ENCODE measurements at regions not wholly inside any gene's neighbourhood (a gene's known extent, or its start where the extent isn't known, plus 50 kb on each side); places are given as distances from the start of the nearest gene placed in this dataset.

DNA sequence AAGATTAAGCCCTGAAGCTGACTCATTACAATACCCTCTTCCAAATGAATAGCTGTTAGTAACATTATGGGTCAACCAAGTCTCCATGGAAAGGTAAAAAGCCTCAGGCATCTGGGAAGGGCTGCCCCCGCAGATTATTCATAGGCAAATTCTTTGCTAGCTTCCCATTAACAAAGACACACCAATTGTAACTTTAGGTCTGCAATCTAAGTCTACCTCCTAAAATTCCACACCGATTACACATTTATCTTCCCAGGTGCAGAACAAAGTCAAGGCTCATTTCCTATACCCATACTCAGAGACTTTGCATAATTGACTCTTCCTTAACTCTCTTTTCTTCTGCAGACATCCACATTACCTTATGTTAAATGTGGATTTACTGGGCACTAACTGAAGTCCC is 826.3 kb upstream of the MBL2 start:
- TF ChIP-seq, protein P1, sequence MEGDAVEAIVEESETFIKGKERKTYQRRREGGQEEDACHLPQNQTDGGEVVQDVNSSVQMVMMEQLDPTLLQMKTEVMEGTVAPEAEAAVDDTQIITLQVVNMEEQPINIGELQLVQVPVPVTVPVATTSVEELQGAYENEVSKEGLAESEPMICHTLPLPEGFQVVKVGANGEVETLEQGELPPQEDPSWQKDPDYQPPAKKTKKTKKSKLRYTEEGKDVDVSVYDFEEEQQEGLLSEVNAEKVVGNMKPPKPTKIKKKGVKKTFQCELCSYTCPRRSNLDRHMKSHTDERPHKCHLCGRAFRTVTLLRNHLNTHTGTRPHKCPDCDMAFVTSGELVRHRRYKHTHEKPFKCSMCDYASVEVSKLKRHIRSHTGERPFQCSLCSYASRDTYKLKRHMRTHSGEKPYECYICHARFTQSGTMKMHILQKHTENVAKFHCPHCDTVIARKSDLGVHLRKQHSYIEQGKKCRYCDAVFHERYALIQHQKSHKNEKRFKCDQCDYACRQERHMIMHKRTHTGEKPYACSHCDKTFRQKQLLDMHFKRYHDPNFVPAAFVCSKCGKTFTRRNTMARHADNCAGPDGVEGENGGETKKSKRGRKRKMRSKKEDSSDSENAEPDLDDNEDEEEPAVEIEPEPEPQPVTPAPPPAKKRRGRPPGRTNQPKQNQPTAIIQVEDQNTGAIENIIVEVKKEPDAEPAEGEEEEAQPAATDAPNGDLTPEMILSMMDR (IDR thresholded peaks at IDR 0.05), result no peak
- no peak for TF ChIP-seq EZH2 (IDR thresholded peaks at IDR 0.05; ENCODE audit: borderline replicate concordance, insufficient read depth, low read depth, low read length, poor library complexity, severe bottlenecking)

Measured in B cell (primary cell).